G401.6 (cell line): ENCODE measurements at regions not wholly inside any gene's neighbourhood (a gene's known extent, or its start where the extent isn't known, plus 50 kb on each side); places are given as distances from the start of the nearest gene placed in this dataset.
"Not testable (repeated sequence)": the region's sequence is repeated elsewhere in the genome, so short reads cannot be mapped to it uniquely, and the experiment has no call there.

Experiments used
- FAIRE-seq: peaks from 2 replicates; lab custom pipeline; 2012; peaks lifted over from hg19 to GRCh38; lab: Jason Lieb, UNC

- no peak for FAIRE-seq
Observed at GRCh38 chr9:115305543-115305942, 187.6 kb upstream of the TNC start.

GRCh38 chr9:115306865-115307264 is 188.9 kb upstream of the TNC start:
- no peak for FAIRE-seq

DNA sequence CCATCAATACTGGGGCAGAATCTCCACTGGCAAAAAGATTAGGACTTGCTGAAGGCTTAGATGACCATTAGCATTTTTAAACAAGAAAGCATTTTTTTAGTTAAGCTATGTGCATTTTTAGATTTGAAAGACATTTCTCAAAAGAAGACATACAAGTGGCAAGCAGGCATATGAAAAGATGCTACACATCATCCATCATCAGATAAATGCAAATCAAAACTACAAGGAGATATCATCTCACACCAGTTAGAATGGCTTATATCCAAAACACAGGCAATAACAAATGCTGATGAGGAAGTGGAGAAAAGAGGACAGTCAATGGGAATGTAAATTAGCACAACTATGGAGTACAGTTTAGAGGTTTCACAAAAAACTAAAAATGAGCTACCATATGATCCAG is 195.6 kb upstream of the TNC start:
- FAIRE-seq, result no peak

DNA sequence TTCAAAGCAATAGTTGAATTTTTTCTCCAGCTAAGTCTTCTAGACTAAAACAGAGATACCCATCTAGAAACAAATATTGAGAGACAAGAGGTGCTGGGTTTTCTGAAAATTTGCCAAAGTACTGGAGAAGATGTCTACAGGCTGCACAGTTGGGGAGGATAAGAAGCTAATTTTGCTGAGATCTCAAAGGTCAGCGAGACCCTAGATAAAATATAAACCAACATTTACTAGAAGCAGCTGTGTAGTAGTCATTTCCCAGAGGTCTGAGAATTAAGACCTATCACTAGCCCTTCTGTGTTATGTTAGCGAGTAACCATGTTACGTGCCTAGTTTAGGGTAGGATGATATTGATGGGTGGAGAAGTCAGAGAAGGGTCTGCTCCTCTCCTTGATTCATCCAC is 208.5 kb upstream of the TNC start:
- no peak for FAIRE-seq

- no peak for FAIRE-seq
Observed at GRCh38 chr9:115327436-115328122, 209.6 kb upstream of the TNC start.

- no peak for FAIRE-seq
Observed at GRCh38 chr9:115328228-115328627, 210.3 kb upstream of the TNC start.

- FAIRE-seq, result no peak
Observed at GRCh38 chr9:115328677-115329076, 210.7 kb upstream of the TNC start.

DNA sequence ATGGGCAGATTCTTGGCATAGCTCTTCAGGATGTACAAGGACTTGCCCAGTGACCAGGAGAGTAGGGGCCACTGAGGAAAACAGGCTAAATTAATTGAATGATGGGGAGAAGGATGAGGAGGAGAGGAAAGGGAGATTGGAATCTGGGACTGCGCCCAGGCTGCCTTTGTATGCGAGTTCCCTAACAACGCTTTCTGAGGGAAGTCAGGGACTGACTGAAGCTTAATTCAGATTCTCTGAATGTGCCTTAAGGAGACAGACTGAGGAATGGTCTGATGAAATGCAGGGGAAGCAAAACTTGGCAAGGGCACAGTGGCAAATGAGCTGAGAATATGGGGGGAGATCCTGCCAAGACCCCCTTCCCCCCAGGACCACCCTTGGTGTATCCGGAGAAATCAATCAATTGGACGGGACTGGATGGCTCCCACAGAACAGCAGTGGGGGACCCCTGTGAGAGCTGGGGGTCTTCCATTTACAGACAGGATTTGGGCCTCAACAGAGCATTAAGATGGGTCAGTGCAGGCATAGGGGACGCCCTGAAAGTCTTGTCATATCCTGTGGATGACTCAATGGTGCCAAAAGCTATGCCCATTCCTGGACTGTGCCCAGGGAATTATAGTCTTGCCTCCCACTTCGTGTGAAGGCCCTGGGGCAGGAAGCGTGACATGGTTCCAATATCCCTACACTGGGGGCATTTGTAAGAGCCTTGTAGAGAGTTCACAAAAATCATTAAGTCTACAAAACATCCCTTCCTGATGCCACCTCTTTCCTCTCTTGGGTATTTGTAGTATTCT is 215.5 kb upstream of the TNC start:
- no peak for FAIRE-seq

- FAIRE-seq, result no peak
Observed at GRCh38 chr9:115335439-115335838, 217.5 kb upstream of the TNC start.

GRCh38 chr9:115340314-115340713 is 222.4 kb upstream of the TNC start:
- FAIRE-seq, result no peak

DNA sequence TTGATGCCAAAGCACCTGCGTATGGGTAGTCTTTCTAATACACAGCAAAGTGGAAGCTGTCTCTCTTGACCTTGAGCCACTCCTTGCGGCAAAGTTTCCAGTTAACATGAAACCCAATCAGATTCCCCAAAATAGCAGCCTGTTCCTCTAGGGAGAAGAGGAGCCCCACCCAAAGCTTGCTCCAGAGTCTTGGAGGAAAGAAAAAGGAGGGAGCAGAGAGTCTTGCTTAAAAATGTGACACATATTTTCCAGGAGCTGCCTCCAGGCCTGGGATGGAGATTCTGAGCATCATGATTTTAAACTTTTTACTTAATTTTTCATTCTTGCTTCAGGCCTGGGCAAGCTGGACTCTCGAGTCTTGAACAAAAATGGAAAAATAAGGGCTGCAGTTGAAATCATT is 223.5 kb upstream of the TNC start:
- no peak for FAIRE-seq

DNA sequence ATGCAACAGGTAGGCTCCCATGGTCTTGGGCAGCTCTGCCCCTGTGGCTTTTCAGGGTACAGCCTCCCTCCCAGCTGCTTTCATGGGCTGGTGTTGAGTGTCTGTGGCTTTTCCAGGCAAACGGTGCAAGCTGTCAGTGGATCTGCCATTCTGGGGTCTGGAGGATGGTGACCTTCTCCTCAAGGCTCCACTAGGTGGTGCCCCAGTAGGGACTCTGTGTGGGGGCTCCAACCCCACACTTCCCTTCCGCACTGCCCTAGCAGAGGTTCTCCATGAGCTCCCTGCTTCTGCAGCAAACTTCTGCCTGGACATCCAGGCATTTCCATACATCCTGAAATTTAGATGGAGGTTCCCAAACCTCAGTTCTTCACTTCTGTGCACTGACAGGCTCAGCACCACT is 229.8 kb upstream of the TNC start:
- FAIRE-seq, result not testable (repeated sequence)

GRCh38 chr9:115348936-115349335 is 231.0 kb upstream of the TNC start:
- not testable (repeated sequence) for FAIRE-seq

GRCh38 chr9:115349542-115349941 is 231.6 kb upstream of the TNC start:
- no peak for FAIRE-seq

DNA sequence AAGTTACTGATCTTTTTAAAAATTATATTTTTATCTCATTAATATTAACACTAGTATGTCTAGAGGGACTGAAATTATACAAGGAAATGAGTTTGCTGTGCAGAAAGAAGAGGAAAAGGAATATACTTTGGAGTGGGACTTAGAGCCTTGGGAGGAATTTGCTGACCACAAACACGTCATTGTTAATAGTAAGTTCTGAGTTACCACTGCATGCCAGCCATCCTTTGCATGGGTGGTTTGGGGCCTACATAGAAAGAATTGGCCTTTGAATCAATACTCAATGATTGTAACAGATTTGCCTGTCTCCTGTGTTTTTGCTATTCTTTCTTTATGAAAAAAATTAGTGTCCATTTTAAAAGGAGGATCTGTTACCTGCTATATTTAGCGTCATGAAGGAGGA is 232.6 kb upstream of the TNC start:
- FAIRE-seq, result no peak

- FAIRE-seq, result no peak
Observed at GRCh38 chr9:115353681-115354080, 235.7 kb upstream of the TNC start.

- FAIRE-seq, result no peak
Observed at GRCh38 chr9:115357821-115358220, 239.9 kb upstream of the TNC start.

DNA sequence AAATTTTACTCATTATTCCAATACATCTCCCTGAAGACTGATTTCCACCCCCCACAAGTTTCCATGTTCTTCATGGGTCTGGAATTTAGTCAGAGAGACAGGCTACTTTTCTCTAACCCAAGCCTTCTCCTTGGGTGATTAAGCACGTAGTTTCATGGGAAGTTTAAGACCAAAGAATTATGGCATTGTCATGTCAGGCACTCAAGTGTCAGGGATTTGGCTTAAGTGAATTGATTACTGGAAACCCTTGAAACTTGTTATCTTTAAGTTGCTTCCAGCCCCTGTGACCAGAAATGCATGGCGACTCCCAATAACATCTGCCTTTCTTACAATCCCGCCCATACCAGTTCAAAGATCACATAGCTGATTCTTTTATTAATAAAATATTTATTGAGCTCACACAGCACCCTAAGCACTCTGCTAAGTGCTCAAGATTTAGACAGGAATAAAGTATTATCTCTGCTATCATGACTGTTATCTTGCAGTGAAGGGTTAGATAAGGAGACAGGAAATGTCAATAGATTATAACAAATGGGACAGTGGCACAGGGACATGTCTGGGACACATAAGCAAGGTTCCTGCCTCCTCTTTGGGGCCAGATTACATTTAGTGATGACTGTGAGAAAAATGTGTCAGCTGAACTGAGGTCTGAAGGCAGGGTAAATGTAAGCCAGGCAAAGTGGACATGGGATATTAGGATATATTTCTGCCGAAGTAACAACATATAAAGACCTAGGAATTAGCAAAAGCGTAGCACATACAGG is 241.2 kb upstream of the TNC start:
- no peak for FAIRE-seq

DNA sequence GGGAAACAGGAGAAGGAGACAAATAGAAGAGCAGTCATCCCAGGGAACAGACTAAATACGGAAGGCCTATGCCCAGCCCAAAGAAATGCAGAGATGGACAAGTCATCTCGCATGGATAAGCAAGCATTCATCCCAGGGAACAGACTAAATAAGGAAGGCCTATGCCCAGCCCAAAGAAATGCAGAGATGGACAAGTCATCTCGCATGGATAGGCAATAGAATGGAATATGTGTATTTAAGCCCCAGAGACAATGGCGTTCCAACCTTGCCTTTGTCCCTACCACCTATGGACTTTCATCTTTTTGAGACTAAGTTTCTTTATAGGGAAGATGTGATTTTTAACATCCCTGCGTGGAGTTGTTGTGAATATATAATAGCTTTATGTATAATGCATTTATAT is 242.2 kb upstream of the TNC start:
- no peak for FAIRE-seq

DNA sequence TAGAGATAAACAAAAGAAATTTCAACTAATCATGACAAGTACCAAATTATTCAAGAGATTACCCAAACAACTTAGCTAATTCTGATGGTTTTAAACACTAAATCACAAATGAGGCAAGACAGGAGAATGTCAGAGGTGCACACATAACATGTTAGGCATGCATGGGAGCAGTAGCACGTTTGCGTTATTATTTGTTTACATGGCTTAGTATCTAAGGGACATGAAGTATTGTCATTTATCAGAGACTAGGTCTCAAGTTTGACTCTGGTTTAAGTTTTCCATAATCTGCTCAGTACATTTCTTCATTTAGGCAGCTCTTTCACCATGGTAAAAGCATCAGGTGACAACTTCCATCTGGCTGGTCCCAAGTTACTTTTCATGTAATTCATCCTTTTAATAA is 244.1 kb upstream of the TNC start:
- no peak for FAIRE-seq

GRCh38 chr9:115362640-115363039 is 244.7 kb upstream of the TNC start:
- FAIRE-seq, result no peak

- no peak for FAIRE-seq
Observed at GRCh38 chr9:115364991-115365390, 247.0 kb upstream of the TNC start.

GRCh38 chr9:115367321-115367720 is 249.4 kb upstream of the TNC start:
- FAIRE-seq, result no peak
